GM23248 (cell line): ENCODE measurements at regions not wholly inside any gene's neighbourhood (a gene's known extent, or its start where the extent isn't known, plus 50 kb on each side); places are given as distances from the start of the nearest gene placed in this dataset.

Experiments
- EZH2 ChIP-seq: fragments of 200-600 bp; sonication (generic); IDR thresholded peaks from 2 replicates; pipeline ENCODE4 v1.6.1; 2018; ENCODE audit warnings: antibody characterized with exemption, mild to moderate bottlenecking; ENCODE audit not compliant: insufficient read depth, poor library complexity, severe bottlenecking
- EZH2phosphoT487 ChIP-seq: fragments of 200-600 bp; sonication (generic); IDR thresholded peaks from 2 replicates; pipeline ENCODE4 v1.6.1; 2018; ENCODE audit warnings: antibody characterized with exemption, moderate library complexity, mild to moderate bottlenecking, low read depth; ENCODE audit not compliant: insufficient read depth

GRCh38 chr6:103979308-103979707, 880.4 kb downstream of the HACE1 start:
- no peak for TF ChIP-seq EZH2phosphoT487
- no peak for TF ChIP-seq EZH2
